Stimulated activated CD8-positive, alpha-beta memory T cell treated with anti-CD3 and anti-CD28 coated beads, Interleukin-4, amount 100 ng/mL, for 48 hours (primary cell): ENCODE measurements at regions not wholly inside any gene's neighbourhood (a gene's known extent, or its start where the extent isn't known, plus 50 kb on each side); places are given as distances from the start of the nearest gene placed in this dataset.

Experiments used
- DNase-seq: peaks from one replicate; pipeline ENCODE4 v3.0.0-alpha.2; 2020

DNA sequence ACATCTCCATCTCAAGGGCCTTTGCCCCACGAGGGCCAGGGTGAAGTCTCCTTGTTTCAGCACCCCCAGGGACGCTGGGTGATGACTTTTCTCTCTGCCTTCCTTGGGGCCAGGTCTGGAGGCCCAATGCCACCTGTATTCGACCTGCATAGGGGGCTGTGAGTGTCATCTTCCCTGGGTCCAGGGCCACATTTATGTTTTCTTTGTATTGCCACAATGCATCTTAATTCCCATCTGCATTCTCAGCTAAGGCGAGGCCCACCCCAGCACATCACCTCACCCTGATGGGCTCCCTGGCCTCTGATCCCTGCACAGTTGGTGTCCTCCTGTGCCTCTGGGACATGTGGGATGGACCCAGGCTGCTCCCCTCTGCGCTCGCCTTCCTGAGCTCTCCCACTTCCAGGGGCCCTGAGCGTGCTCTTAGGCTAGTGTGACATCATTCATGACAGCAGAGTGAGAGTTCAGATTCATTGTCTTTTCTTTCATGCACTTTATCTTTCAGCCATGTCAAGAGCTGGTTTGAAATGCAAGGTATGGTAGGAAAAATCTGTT lies 122.0 kb upstream of the COPS8 start:
- DNase-seq, result no peak

DNA sequence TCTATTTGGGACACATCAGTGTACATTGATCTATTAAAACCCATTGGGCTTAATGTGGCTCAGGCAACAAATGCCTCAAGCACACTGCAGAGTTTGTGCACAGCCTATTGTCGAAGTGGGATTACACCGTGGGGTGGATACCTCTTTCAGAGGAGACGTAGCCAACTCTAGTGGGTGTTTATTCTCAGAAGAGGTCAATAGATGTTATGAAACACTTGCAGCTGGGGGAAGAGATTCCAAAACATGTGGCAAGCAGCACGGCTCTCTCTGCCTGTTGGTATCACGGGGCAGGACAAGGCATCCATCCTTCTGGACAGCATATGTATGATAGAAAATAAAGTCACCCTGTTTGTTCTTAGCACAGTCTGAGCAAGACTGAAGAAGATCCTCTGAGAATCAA lies 121.4 kb upstream of the COPS8 start:
- DNase-seq, result no peak

DNA sequence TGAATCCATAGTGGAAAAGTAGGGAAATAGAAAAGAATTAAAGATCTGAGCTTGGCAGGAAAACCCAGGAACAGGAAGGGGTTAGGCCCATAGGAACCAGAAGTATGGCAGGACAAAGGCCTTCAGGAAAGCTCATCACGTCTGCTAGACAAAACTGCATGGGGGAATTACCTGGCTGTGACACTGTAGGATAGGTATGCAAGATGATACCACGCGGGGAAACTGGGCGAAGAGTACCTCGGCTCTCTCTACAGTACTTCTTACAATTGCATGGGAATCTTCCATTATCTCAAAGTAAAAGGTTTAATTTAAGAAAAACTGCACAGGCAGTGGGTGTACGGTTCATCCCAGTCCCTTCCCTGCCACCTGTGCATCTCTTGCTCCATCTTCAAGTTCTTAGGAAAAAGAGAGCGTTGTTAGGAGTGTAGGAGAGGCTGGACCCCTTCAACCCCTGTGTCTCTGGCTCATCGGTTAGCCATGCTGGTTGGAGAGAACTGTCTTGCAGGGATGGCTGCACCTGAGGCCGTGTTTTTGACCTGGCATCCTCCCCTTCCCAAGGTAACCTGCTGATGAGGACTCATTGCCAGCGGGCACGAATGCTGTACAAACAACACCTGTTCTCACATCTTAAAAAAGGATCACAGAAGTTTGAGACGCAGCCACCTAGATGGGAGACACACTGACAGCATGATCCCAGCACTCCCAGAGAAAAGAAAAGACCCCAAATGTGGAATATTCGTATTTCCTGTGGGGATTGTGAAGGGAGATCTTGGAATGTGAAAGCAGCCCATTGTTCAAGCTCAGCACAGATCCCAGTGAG lies 120.5 kb upstream of the COPS8 start:
- DNase-seq, result no peak

DNA sequence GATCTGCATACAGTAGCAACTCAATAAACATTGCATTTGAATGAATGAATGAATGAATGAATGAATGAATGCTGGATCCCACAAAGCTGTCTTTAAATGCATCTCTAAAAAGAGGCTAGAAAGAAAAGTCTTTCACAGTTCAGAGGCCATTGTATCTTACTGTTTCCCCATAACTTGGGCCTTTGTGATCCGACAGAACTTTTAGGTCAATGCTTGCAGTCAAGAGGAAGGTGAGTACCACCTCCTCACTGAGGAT lies 119.9 kb upstream of the COPS8 start:
- DNase-seq, result no peak

DNA sequence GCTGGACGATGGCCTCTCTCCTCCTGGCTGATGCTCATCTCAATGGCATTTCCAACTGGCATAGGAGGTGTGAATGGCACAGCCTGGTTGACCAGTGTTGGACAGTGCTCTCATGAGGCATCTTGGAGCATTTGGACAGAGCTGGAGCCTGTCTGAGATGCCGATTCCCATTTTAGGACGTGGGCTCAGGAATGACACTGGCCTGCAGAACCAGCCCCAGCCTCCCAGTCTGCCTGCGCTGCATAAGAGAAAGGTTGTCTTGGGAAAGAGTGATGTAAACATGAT lies 118.2 kb upstream of the COPS8 start:
- no peak for DNase-seq

DNA sequence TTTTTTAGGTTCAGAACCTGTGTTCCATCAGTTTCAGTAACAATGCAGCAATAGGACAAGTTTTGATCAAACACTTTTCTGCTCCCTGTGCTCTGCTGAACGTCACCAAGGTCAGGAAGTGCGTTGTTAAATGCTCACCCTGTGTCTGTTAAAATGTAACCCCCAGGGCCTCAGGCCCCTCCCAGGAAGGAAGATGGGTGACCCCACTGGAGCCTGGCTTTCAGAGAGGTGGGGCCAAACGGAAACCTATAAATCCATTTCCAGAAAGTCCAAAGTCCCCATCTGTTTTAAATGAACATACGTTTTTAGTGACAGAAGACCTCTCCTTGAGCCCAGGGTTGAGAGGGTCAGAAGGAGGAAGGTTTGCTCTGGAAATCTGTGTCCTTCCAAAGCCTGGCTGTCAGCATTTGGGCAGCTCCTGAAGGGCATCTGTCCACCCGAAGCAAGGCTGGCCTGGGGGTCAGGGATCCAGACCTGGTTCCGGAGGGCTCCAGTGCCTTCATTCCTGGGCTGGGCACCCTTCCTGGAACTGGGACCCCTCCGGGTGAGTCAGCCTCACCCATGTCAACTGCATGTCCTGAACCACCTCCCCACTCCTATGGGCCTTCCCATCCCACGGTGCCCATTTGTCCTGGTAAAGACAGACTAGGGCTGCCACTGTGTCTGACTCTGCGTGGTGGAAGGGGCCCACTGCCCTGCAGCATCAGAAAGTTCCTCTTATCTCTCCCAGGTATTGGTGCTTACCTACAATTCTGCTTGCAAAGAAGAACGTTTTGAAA lies 117.4 kb upstream of the COPS8 start:
- no peak for DNase-seq

DNA sequence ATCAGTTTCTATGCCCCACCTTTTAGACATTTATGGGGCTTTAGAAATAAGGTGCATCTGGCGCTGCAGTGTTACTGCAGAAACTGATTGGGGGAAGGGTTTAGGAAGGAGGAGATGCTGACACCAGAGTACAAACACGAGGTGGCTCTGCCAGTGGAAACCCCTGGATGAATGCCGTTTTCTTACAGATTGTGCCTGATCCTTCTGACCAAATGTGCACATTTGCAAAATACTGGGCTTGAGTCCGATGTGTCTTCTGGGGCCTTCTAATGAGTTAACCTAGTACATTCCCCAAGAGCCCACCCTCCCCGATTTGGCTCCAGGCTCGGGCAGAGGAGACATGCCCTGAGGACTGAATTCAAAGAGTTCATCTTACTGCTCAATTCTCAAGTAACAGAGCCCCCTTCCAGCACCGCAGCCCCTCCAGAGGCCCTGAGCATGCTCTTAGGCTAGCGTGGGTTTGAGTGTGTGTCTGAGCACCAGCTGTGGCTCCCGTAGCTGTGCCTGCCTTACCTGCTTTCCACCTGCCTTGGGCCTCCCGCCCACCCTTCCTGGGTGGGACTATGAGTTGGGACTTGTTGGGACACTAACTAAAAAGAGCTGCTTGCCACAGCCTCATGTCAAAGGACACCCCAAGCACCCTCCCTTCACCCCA lies 116.7 kb upstream of the COPS8 start:
- DNase-seq, result no peak

DNA sequence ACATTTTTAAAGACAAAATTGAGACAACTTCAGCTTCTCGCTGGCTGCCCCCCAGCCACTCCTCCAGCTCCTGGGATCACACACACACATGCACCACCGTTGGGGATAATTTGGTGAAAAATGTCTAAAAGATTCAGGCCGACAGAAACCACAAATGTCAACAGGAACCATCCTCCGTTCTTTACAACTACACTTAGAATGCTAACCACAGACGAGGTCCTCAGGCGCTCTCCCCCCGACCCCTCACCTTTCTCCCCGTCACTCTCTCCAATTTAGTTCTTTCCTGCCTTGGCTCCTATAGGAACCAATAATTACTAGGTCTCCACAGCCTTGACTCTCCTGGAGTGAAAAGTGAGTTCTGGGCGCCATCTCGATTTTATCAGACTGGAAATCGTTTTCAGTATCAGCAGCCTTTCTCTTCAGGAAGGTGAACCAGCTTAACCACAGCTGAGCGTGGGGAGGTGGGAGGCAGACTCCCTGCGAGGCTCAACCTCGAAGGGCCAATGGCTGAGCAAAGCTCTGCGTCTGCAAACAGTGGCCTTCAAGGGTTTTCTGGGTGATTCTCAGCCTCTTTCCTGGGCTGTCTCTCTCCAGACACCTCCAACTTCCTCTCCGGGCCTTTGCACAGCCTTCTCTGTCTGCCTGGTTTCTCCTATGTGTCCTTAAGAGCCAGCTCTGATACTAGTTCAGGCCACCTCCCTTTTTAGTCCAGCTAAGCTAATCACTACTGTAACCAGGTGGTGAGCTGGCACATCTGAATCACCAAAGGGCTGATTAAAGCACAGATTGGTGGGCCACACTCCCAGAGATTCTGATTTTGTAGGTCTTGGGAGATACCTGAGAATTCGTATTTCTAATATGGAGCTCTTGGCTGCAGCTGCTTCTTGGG lies 115.7 kb upstream of the COPS8 start:
- peak; percentile 54 for DNase-seq

DNA sequence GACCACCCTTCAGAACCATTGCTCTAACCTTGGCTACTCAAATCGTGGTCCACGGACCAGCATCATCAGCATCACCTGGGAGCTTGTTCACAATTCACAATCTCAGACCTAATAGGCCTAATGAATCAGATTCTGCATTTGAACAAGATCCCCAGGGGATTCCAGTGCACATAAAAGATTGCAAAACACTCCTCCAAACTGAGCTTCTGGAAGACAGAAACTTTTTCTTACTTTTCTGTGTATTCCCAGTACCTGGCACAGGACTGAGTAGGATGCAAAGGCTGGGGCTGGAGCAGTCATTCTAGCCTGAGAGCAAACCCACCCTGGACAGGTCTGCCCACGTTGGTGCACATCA lies 115.1 kb upstream of the COPS8 start:
- no peak for DNase-seq

DNA sequence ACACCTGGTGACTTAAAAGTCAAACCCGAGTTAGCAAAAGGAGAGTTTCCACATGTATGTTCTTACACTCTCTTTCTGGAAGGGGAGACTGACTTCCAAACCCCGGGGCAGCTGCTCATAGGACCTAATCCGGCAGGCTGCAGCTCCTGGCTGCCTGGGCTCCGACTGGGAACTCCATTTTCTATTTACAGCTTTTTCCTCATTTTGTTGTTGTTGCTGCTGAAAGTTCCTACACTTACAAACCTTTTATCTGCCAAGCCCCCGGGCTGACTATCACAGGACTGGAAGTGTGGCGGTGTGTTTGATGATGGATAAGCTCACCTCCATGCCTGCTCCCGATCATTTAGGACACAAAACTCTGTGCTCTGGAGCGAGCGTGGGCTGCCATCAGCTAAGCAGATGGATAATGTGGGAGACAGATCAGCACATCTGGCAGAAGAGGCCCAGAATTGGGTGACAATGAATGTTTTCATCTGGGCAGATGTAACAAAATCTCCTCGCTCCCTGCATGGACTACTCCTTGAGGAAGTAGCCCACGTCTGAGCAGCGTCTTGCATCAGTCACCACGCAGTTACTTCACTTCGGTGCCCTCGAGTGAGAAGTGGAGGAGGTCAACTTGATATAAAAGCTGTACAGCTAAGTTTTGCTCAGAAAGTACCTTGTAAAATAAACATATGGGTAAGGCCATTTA lies 114.4 kb upstream of the COPS8 start:
- DNase-seq, result no peak

DNA sequence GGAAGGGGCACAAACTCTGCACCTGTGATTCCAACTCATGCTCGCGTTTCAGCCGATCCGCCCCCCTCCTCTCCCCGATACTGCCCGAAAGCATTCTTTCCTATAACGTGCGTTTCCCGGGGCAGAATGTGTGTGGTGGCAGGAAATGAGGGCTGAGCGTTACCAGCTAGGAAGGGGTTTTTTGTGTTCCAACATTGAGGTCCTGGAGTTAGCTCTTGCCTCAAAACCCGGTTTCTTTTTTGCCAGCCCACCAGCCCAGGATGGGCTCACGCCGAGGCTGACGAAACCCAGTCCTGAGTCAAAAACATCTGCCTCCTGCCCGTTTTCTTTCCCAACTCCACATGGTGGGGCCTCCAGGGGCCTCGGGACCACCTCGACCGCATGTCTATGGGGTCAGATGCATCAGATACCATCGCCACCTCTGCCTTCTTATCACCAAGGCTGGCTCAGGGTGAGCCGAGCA lies 113.7 kb upstream of the COPS8 start:
- DNase-seq, result no peak

DNA sequence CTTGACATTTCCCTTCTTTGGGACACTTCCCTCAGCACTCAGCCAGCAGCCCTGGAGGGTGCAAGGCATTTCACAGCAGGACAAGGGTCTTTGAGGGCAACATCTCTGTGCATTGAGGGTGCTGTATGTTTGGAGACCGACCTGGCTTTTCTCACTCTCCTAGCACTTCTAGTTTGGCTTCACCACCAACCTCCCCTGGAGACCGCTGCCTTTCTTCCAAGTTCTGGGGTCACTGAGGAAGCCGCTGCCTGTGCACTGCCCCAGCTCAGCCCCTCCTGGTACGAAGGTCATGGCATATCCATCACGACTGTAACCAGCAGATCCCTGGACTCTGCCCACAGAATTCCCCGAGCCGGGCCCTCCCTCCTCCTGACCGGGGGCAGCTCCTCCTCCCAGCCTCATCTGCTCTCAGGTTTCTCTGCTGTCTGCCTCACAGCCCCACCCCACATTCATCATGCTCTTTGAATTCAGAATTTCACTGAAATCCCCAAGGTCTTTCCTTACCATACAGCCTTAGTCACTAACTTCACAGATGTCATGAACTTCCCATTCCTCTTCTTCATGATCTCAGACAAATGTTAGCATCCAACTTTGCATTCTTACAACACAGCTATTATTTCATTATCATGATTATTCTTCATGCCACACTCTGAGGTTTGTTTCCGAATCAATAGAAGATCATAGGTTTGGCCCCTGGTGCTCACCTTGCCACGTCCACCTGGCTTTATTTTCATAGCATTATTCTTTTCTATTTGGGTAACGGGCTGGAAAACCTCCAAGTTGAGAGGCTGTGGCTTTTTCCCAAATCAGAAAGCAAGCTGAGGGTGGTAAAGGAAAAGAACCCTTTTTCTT lies 113.0 kb upstream of the COPS8 start:
- no peak for DNase-seq

DNA sequence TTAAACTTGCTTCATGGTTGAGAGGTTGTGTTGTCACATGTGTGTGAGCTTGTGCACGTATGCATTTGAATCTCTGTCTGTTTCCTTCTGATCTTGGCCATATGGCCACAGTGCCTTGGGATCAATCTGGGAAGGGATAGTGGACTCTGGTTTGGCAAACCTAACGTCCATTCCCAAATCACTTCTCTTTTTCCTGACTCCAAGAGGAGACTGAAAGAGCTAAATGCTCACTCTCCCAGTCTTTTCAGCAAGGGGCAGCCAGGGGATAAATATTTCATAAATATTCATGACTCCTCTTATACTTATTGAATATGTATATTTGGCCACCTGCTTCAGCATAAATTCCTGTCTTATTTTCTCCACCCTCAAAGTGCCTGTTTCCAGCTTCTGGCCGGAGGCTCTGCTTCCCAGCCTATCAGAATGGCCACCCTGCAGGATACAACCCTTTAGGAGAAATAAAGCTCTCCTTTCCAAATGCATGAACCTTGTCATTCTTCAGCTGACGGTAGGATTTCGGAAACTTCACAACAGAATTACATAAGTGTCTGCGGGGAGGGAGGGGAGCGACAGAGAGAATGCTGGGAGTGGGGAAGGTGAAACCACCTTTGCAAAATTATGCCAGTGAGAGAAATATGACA lies 112.2 kb upstream of the COPS8 start:
- no peak for DNase-seq

DNA sequence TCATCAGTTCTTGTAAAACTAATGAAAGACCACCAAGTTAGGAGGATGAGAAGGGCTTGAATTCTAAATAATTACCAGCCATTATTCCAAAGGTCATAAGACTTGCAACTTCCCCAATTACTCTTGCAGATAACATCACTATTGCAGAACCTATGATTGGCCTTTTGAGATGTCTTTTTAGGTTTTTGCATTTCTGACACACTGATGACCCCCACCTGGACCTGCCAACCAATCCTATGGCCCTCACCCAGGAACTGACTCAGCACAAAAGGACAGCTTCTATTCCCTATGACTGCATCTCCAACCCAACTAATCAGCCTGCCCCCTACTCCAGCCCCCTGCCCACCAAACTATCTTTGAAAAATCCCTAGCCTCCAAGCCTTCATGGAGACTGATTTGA lies 111.5 kb upstream of the COPS8 start:
- no peak for DNase-seq

DNA sequence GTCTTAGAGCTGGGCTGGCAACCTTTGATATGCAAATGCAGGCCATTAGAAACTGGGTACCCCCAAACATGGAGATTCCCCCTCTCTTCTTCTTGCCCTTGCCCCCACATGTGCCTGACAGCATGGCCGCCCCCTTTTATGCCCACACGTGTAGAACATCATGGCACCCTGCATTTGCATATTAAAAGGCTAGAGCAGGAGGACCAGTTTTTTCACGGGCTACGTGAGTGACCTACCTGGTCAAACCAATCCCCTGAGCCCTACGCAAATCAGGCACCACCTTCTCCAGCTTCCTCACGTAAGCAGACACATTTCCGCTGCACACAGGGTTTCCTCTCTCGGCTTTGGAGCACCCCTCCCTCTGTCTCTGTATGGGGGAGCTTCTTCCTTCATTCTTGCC lies 110.9 kb upstream of the COPS8 start:
- DNase-seq, result no peak

DNA sequence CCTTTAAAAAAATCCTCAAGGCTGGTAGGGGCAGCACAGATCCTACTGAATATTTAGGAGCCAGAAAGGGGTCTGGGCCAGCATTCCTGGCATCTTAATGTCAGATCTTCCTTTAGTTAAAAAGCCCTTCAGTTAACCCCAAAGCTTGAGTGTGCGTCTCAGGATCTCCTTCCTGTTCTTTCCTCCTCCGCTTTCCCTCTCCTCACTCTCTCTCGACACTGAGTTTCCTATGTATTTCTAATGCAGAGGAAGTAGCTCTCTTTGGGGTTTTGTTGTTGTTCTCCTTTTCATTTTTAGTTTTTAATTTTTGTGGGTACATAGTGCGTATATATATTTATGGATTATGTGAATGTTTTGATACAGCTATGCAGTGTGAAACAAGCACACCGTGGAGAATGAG lies 109.9 kb upstream of the COPS8 start:
- DNase-seq, result no peak

DNA sequence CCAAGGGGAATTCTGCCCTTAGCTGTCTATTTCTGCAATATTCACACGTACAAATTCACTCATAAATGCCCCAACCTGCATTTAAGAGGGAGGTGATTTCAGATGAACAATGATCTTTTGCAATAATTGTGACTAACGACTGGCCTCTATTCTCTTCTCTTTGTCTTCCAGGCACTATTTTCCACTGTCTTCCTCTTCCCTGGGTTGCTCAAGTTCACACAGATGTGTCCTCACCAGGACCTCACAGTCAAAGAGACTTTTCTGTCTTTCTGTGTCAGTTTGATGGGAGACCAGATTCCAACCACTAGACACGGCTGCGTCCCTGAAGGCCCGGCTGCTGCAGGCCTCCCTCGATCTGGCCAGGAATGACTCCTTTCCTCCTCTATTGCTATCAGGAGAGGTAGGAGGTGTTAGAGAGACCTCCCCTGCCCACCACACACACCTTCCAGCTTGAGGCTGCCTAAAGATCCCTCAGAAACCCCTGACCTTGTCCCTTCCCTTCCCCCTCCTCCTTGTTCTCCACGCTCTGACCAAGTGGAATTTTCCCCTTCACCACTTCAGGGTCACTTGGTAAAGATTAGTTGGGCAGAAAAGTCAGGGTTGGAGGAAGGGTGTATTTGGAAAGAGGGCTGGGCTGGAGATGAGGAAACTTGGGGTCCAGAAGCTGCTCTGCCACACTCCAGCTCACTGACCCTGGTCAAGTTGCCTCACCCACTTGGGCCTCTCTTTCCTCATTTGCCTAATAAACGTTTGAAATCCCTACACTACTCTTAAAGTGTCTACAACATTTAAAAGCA lies 109.2 kb upstream of the COPS8 start:
- DNase-seq, result no peak

DNA sequence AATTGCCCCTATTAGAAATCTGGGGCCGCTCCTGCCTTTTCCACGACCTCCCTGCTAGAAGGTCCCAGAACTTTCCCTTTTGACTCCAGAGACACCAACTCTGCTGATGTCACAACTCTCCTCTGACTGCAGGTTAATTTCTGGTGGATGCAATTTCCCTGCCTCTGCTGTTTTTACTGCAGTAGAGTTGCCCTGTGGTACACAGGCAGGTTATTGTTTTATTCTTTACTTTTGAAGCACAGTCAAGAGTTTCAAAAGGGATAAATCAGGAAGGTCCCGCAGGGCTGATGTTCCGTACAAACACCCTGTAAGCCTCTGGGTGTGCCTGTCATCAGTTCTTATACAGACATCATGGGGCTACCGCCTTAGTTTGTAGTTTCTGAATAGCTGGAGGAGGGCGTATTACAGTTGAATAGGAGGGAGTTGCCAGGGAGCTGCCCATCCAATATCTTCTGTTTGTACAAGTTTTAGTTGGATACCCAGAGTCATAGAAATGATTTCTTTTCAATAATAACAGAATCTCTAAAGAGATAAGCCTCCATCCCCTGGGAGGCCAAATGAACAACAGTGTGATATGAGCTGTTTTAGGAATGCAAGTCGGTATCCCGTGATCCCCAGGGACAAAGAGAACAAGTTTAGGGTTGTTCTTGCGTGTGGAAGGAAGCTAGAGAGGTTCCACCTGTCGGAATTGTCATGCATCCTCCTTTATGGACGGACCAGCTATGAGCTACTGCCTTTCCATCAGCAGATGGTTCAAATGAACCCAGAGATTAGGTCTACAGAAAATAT lies 108.4 kb upstream of the COPS8 start:
- no peak for DNase-seq

DNA sequence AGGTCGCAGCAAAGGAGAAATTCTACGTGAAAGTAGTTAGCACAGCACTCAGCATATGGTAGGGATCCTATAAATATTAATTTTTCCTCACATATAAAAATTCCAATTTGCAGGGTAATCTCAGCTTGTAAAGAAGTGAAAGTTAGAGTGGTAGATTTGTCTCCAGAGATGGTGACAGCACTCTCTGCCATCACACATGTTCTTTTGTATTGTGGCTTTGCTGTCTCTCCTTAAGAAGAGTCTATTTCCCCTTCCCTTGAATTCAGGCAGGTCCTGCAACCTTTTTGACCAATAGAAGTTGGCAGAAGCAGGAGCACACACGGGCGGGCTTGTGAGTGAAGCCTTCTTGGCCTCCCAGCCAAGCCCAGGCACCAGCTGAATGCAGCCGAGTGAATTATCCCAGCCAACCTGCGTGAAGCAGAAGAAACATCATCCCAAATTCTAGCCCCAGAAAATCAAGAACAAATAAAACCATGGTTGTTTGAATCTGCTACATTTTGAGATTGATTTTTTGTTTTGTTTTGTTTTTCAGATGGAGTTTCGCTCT lies 107.8 kb upstream of the COPS8 start:
- no peak for DNase-seq
